Neuronal stem cell (in vitro differentiated cells): ENCODE measurements at regions not wholly inside any gene's neighbourhood (a gene's known extent, or its start where the extent isn't known, plus 50 kb on each side); places are given as distances from the start of the nearest gene placed in this dataset.

Experiments used
- DNase-seq: peaks from one replicate; pipeline ENCODE4 v3.0.0-alpha.2; 2013; ENCODE audit warnings: low spot score
- H2AFZ ChIP-seq: one replicate; pipeline ENCODE4 v1.6.1; 2013; ENCODE audit warnings: mild to moderate bottlenecking, low read length, inconsistent platforms
- H2AK5ac ChIP-seq: 2 replicates; pipeline ENCODE4 v1.6.1; 2013; ENCODE audit warnings: low read depth, mild to moderate bottlenecking, inconsistent platforms, low read length, moderate library complexity, mixed read lengths
- H2BK120ac ChIP-seq: 2 replicates; pipeline ENCODE4 v1.6.1; 2013; ENCODE audit warnings: low read depth, mild to moderate bottlenecking, inconsistent platforms, low read length, moderate library complexity, mixed read lengths
- H2BK12ac ChIP-seq: one replicate; pipeline ENCODE4 v1.6.1; 2013; ENCODE audit warnings: low read length, inconsistent platforms
- H2BK15ac ChIP-seq: 2 replicates; pipeline ENCODE4 v1.6.1; 2013; ENCODE audit warnings: mild to moderate bottlenecking, low read length, inconsistent platforms, mixed read lengths
- H2BK5ac ChIP-seq: one replicate; pipeline ENCODE4 v1.6.1; 2013; ENCODE audit warnings: inconsistent platforms, mild to moderate bottlenecking, low read length, moderate library complexity
- H3K14ac ChIP-seq: one replicate; pipeline ENCODE4 v1.6.1; 2013; ENCODE audit warnings: low read length, inconsistent platforms
- H3K18ac ChIP-seq: 2 replicates; pipeline ENCODE4 v1.6.1; 2013; ENCODE audit warnings: low read length, inconsistent platforms
- H3K23ac ChIP-seq: 2 replicates; pipeline ENCODE4 v1.6.1; 2013; ENCODE audit warnings: low read depth, mild to moderate bottlenecking, mixed read lengths, low read length, inconsistent platforms; ENCODE audit not compliant: poor library complexity
- H3K27ac ChIP-seq: replicated peaks from 3 replicates; pipeline ENCODE4 v1.5.1; 2013; ENCODE audit warnings: low read length, inconsistent platforms
- H3K27me3 ChIP-seq, 3 experiments: 2 replicates each; pipeline ENCODE4 v1.6.1; 2013; ENCODE audit warnings: low read length in 3 of 3, mild to moderate bottlenecking in 2 of 3, inconsistent platforms in 1 of 3, low read depth in 1 of 3, mixed read lengths in 1 of 3, moderate library complexity in 1 of 3; ENCODE audit not compliant: control insufficient read depth in 3 of 3, insufficient read depth in 3 of 3
- H3K36me3 ChIP-seq, 2 donors: replicated peaks in 1 of 2; 2 replicates each; pipeline ENCODE4 v1.6.1; 2013; ENCODE audit warnings: low read length in 2 of 2; ENCODE audit not compliant: control insufficient read depth in 2 of 2, insufficient read depth in 2 of 2
- H3K4ac ChIP-seq: 2 replicates; pipeline ENCODE4 v1.6.1; 2013; ENCODE audit warnings: inconsistent platforms, mild to moderate bottlenecking, low read length, moderate library complexity
- H3K4me1 ChIP-seq, 2 donors: 1 replicate in 1 of 2; 2 replicates in 1 of 2; pipeline ENCODE4 v1.6.1; 2013; ENCODE audit warnings: low read length in 2 of 2, low read depth in 1 of 2; ENCODE audit not compliant: control insufficient read depth in 2 of 2, insufficient read depth in 1 of 2
- H3K4me2 ChIP-seq: one replicate; pipeline ENCODE4 v1.6.1; 2013; ENCODE audit warnings: mild to moderate bottlenecking, low read length, inconsistent platforms; ENCODE audit not compliant: insufficient read depth, poor library complexity, severe bottlenecking
- H3K4me3 ChIP-seq, 2 donors: 2 replicates each; pipeline ENCODE4 v1.5.1; 2013; ENCODE audit warnings: low read length in 2 of 2, mild to moderate bottlenecking in 2 of 2, inconsistent platforms in 1 of 2, moderate library complexity in 1 of 2
- H3K79me1 ChIP-seq: one replicate; pipeline ENCODE4 v1.6.1; 2013; ENCODE audit warnings: low read depth, mild to moderate bottlenecking, inconsistent platforms, low read length, moderate library complexity
- H3K9ac ChIP-seq: one replicate; pipeline ENCODE4 v1.6.1; 2013; ENCODE audit warnings: mild to moderate bottlenecking, low read depth, low read length, inconsistent platforms; ENCODE audit not compliant: poor library complexity
- H3K9me3 ChIP-seq, 2 donors: replicated peaks in 1 of 2; 2 replicates each; pipeline versions ENCODE3 to v1.6.1; 2013; ENCODE audit warnings: low read length in 2 of 2, mild to moderate bottlenecking in 2 of 2, inconsistent platforms in 1 of 2, low read depth in 1 of 2, mixed read lengths in 1 of 2, moderate library complexity in 1 of 2; ENCODE audit not compliant: control insufficient read depth in 2 of 2, insufficient read depth in 1 of 2
- H4K8ac ChIP-seq: one replicate; pipeline ENCODE4 v1.6.1; 2013; ENCODE audit warnings: low read depth, mild to moderate bottlenecking, inconsistent platforms, low read length, moderate library complexity
- H4K91ac ChIP-seq: one replicate; pipeline ENCODE4 v1.6.1; 2013; ENCODE audit warnings: low read length, low read depth, mild to moderate bottlenecking, inconsistent platforms; ENCODE audit not compliant: poor library complexity
- WGBS, 2 donors: extraction: QIAGEN DNeasy Blood & Tissue Kit; methylation state at CpG; one replicate each; pipeline ENCODE4 v1.1.7; 2013; ENCODE audit warnings: missing lambda C conversion rate in 2 of 2, mixed read lengths in 1 of 2; ENCODE audit not compliant: insufficient read length in 2 of 2, insufficient replicate concordance in 1 of 2; ENCODE audit errors: extremely low coverage in 2 of 2; 5-methylcytosine and 5-hydroxymethylcytosine counted together

DNA sequence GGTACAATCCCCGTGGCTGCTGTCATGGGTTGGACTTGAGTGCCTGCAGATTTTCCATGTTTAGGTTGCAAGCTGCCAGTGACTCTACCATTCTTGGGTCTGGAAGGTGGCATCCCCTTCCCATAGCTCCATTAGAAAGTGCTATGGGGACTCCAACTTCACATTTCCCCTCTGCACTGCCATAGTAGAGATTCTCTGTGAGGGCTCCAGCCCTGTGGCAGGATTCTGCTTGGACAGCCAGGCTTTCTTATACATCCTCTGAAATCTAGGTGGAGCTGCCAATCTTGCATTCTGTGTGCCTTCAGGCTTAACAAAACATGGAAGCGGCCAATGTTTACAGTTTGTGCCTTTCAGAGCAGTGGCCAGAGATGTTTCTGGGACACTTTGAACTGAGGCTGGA is 636.2 kb downstream of the SLITRK6 start:
- Histone ChIP-seq H3K27me3 (no peaks in the 10 kb centered on the region), H3K36me3 (no peaks in the 10 kb centered on the region), H3K18ac (no peak overlapping the region), H3K23ac (no peak overlapping the region), H3K9me3 (peaks cover 0 to 2% of the 10 kb centered on the region in 2 donors), H3K4me3 (no peak overlapping the region), H2AFZ (no peak overlapping the region), H2BK12ac (no peak overlapping the region), H3K4me2 (no peak overlapping the region), H4K8ac (no peak overlapping the region), H4K91ac (no peak overlapping the region), H2BK15ac (no peak overlapping the region), H3K4me1 (no peaks in the 10 kb centered on the region), H2AK5ac (no peak overlapping the region), H3K27ac (no peak overlapping the region), H2BK5ac (no peak overlapping the region), H3K4ac (no peak overlapping the region), H3K79me1 (no peaks in the 10 kb centered on the region), H3K9ac (no peak overlapping the region), H3K14ac (no peak overlapping the region), H2BK120ac (no peak overlapping the region)
- no CpG with 5 or more reads among the region's 2 CpGs for WGBS, 2 donors
- no peak for DNase-seq

GRCh38 chr13:85148009-85148408 is 651.2 kb downstream of the SLITRK6 start:
- Histone ChIP-seq H3K18ac (no peak overlapping the region), H2BK12ac (no peak overlapping the region), H3K4me1 (peaks cover 0 to 3% of the 10 kb centered on the region in 2 donors), H3K27ac (peak overlapping the region; percentile 43), H4K8ac (no peak overlapping the region), H3K4ac (no peak overlapping the region), H2BK120ac (no peak overlapping the region), H4K91ac (no peak overlapping the region), H2BK15ac (no peak overlapping the region), H3K23ac (no peak overlapping the region), H3K14ac (no peak overlapping the region), H3K27me3 (no peaks in the 10 kb centered on the region), H2AK5ac (no peak overlapping the region), H2AFZ (peak overlapping the region; percentile 80), H3K9me3 (no peaks in the 10 kb centered on the region), H3K36me3 (no peaks in the 10 kb centered on the region), H3K79me1 (no peaks in the 10 kb centered on the region), H2BK5ac (no peak overlapping the region), H3K4me3 (no peak overlapping the region), H3K4me2 (no peak overlapping the region), H3K9ac (no peak overlapping the region)
- peak; percentile 64 for DNase-seq
- WGBS, 2 donors, result no CpG with 5 or more reads among the region's 4 CpGs

- no peak overlapping the region for H4K91ac ChIP-seq
- no peak overlapping the region for H3K9ac ChIP-seq
- no peak overlapping the region for H2BK120ac ChIP-seq
- H3K9me3 ChIP-seq, result no peaks in the 10 kb centered on the region
- H3K4me3 ChIP-seq, result no peak overlapping the region
- no peak overlapping the region for H2BK12ac ChIP-seq
- H3K14ac ChIP-seq, result no peak overlapping the region
- H3K36me3 ChIP-seq, result no peaks in the 10 kb centered on the region
- WGBS, 2 donors, result no CpG with 5 or more reads among the region's 2 CpGs
- H3K23ac ChIP-seq, result no peak overlapping the region
- H3K4me2 ChIP-seq, result no peak overlapping the region
- no peak overlapping the region for H2BK15ac ChIP-seq
- H2AK5ac ChIP-seq, result no peak overlapping the region
- H2AFZ ChIP-seq, result no peak overlapping the region
- no peaks in the 10 kb centered on the region for H3K4me1 ChIP-seq
- H2BK5ac ChIP-seq, result no peak overlapping the region
- H3K27ac ChIP-seq, result no peak overlapping the region
- no peaks in the 10 kb centered on the region for H3K27me3 ChIP-seq
- no peak overlapping the region for H3K4ac ChIP-seq
- no peak overlapping the region for H4K8ac ChIP-seq
- DNase-seq, result no peak
- no peak overlapping the region for H3K18ac ChIP-seq
- H3K79me1 ChIP-seq, result no peaks in the 10 kb centered on the region
These were observed 656.8 kb downstream of the SLITRK6 start for GRCh38 chr13:85142351-85142927.

DNA sequence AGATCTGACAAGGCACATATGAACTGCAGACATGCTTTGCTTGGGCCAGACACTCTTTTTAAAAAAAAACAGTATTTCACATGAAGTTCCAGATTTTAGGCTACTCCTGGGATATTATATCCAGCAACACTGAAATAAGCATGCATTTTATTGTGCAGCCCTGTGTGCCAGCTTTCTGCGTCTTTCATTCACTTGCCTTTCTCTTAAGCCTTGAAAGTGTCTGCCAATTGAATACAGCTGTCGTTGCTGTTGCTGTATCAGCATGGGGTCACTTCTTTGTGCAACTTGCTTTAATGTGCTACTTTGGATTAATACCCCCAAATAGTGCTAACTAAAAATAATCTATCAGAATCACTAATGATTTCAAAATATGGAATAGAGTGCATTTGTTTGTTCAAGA is 657.8 kb downstream of the SLITRK6 start:
- Histone ChIP-seq H2AK5ac (no peak overlapping the region), H3K9ac (no peak overlapping the region), H2AFZ (no peak overlapping the region), H3K27ac (no peak overlapping the region), H3K14ac (no peak overlapping the region), H2BK15ac (no peak overlapping the region), H3K18ac (no peak overlapping the region), H4K91ac (no peak overlapping the region), H2BK5ac (no peak overlapping the region), H3K79me1 (no peaks in the 10 kb centered on the region), H2BK120ac (no peak overlapping the region), H3K27me3 (no peaks in the 10 kb centered on the region), H3K36me3 (no peaks in the 10 kb centered on the region), H3K9me3 (no peaks in the 10 kb centered on the region), H3K4ac (no peak overlapping the region), H4K8ac (no peak overlapping the region), H3K4me2 (no peak overlapping the region), H2BK12ac (no peak overlapping the region), H3K4me3 (no peak overlapping the region), H3K4me1 (no peaks in the 10 kb centered on the region), H3K23ac (no peak overlapping the region)
- no peak for DNase-seq
- WGBS, 2 donors, result no CpG with 5 or more reads among the region's 2 CpGs
